ENCODE measurements at regions not wholly inside any gene's neighbourhood (a gene's known extent, or its start where the extent isn't known, plus 50 kb on each side); places are given as distances from the start of the nearest gene placed in this dataset.

DNA sequence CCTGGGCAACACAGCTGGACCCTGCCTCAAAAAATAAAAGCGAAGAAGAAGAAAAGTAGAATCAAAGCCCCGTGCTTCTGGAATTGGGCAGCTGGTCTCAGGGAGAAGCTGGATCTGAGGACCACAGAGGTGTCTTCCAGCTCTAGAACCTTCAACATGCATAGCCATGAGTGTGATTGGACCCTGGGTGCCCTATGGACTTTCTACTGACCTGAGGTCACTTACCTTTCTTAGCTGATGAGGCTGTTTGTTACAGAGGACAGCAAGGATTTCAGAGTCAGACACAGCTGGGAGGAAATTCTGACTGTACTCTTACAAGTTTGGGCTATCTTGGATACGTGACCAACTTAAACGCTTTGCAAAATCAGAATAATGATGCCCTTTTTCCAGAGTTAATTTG is 82.4 kb upstream of the GATA6 start:
- H3K4me3 ChIP-seq (ENCODE audit: low read depth, low read length) = no peak overlapping the region
- no peak for DNase-seq (ENCODE audit: low read depth)
- TF ChIP-seq, protein P1, sequence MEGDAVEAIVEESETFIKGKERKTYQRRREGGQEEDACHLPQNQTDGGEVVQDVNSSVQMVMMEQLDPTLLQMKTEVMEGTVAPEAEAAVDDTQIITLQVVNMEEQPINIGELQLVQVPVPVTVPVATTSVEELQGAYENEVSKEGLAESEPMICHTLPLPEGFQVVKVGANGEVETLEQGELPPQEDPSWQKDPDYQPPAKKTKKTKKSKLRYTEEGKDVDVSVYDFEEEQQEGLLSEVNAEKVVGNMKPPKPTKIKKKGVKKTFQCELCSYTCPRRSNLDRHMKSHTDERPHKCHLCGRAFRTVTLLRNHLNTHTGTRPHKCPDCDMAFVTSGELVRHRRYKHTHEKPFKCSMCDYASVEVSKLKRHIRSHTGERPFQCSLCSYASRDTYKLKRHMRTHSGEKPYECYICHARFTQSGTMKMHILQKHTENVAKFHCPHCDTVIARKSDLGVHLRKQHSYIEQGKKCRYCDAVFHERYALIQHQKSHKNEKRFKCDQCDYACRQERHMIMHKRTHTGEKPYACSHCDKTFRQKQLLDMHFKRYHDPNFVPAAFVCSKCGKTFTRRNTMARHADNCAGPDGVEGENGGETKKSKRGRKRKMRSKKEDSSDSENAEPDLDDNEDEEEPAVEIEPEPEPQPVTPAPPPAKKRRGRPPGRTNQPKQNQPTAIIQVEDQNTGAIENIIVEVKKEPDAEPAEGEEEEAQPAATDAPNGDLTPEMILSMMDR (IDR thresholded peaks at IDR 0.05; ENCODE audit: low read depth, low read length, missing control alignments) = no peak
- in situ Hi-C loops (cut with HindIII; ENCODE audit: low sequenced_read_pairs) = no loop called here

DNA sequence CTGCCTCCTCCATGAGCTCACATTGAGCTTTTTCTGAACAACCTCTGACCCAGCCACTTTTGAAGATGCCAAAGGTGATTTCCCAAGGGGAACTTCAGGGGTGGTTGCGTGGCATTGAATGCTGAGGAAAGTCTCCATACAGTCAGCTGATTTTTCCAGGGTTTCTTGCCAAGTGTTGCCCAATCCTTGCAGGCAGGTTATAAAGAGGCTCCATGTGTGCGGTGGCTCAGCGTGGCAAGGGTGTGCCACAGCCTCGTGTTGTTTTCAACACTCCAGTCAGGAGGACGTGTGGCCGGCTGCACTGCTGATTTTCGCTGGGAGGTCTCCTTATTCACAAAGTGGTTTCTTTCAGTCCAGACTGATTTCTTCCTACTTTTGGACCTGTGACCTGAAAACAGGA is 81.4 kb upstream of the GATA6 start:
- in situ Hi-C loops (cut with HindIII; ENCODE audit: low sequenced_read_pairs) = no loop called here
- no peak overlapping the region for H3K4me3 ChIP-seq (ENCODE audit: low read depth, low read length)

DNA sequence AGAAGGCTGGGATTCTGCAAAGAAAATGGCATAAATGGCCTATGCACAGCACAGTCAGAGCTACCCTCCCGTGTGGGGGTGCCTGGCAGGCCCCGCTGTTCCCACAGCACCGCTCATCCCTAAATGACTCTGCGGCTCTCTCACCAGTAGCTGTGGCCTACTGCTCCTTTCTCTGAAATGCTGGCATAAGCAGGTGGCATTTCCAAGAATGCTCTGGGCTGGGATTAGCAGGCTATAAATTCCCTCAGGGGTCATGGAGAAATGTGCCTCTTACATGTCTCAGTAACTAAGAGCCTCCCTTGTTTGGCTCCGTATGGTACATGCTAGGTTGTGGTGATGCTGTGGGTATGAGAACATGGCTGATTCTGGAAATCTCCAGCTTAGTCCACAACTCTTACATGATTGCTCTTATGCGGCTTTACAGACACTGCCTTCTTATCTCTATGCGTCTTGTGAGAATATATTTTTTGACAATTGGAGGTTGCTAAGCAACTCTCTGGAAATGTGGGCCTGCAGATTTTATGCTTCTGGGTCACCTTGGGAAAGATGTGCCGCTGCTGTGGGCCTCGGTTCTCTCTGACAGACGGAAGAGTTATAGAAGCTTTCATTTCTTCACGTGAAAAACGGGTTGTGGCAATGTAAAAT is 80.3 kb upstream of the GATA6 start:
- TF ChIP-seq, protein P1 (IDR thresholded peaks at IDR 0.05; ENCODE audit: low read depth, low read length, missing control alignments) = no peak
- DNase-seq (ENCODE audit: low read depth) = no peak
- H3K4me3 ChIP-seq (ENCODE audit: low read depth, low read length) = no peak overlapping the region
- in situ Hi-C loops (cut with HindIII; ENCODE audit: low sequenced_read_pairs) = no loop called here

More for the DNA sequence above, 81.4 kb upstream of the GATA6 start:
- TF ChIP-seq, protein P1 (IDR thresholded peaks at IDR 0.05; ENCODE audit: low read depth, low read length, missing control alignments) = no peak
- DNase-seq (ENCODE audit: low read depth) = no peak

DNA sequence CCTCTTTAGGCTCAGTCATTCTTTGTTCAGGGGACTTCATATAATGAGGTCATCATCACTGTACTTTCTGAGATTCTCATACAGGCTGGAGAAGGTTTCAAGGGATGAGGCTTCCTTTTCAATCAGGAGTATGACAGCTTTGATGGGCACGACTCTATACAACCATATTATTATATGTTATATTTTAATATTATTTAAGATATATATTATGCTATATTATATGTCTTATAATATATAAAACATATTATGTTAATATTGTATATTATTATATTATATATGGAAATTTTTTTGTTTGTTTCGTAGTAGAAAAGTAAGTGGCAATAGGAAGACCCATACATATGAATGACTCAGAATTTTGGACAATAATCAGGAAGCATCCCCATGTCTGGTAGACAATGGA is 78.0 kb upstream of the GATA6 start:
- DNase-seq (ENCODE audit: low read depth) = no peak
- no peak overlapping the region for H3K4me3 ChIP-seq (ENCODE audit: low read depth, low read length)
- in situ Hi-C loops (cut with HindIII; ENCODE audit: low sequenced_read_pairs) = no loop called here
- TF ChIP-seq, protein P1 (IDR thresholded peaks at IDR 0.05; ENCODE audit: low read depth, low read length, missing control alignments) = no peak

DNA sequence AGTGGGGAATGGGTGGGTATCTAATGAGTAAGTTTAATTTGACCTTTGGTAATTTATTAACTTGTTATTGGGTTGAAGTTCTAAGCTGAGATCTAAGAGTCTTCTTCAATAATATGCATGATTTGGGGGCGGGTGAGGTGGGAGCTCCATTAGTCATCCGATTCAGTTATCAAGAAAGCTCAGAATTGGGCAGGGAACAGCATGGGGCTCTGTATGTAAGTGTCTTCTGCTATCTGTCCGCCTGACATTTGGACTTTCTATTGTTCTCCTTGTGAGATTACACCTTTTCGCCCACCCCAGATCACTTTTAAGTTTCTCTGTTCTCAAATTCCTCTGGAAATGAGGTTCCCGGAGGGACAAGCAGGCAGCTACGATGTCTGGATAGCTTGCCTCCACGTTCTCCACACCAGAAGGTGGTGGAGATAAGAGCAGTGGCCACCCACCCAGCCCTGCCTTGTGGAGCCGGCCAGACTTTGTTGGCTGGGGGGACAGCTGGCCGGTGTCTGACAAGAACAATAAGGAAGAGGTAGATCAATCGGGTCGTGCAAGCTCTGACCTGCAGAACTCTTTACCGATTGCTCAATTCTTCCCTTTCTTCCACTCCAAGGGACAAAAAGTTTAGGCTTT is 75.5 kb upstream of the GATA6 start:
- no peak for DNase-seq (ENCODE audit: low read depth)
- in situ Hi-C loops (cut with HindIII; ENCODE audit: low sequenced_read_pairs) = no loop called here
- TF ChIP-seq, protein P1 (IDR thresholded peaks at IDR 0.05; ENCODE audit: low read depth, low read length, missing control alignments) = no peak
- H3K4me3 ChIP-seq (ENCODE audit: low read depth, low read length) = no peak overlapping the region

DNA sequence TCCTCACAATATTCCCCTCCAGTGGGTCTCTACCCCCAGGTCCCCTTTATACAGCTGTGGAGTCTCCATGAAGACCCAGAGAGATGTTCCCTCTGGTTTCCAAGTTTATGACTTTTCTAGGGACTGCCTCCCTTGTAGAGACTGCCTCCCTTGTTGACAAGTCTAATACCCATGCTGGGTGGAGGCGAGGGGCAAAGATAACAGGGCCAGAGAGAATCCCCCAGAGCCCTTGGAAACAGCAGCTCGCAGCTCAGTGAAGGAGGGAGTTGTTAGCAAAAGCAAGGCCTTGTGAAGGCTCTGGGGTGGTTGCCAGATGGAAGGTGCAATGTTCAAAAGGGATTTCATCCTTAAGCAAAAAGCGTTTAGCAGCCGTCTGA is 75.0 kb upstream of the GATA6 start:
- in situ Hi-C loops (cut with HindIII; ENCODE audit: low sequenced_read_pairs) = no loop called here
- DNase-seq (ENCODE audit: low read depth) = no peak
- no peak overlapping the region for H3K4me3 ChIP-seq (ENCODE audit: low read depth, low read length)
- TF ChIP-seq, protein P1 (IDR thresholded peaks at IDR 0.05; ENCODE audit: low read depth, low read length, missing control alignments) = no peak

Data from astrocyte of the cerebellum (primary cell).